ENCODE measurements at regions not wholly inside any gene's neighbourhood (a gene's known extent, or its start where the extent isn't known, plus 50 kb on each side); places are given as distances from the start of the nearest gene placed in this dataset.

- H3K4me2 ChIP-seq (ENCODE audit: insufficient read depth, low read length) = no peak overlapping the region
- no peak for TF ChIP-seq CTCF (IDR thresholded peaks at IDR 0.05; ENCODE audit: extremely low read depth, low read depth, low read length)
- no peak for DNase-seq (ENCODE audit: insufficient read length, low spot score, missing footprints)
Observed at GRCh38 chr5:93191035-93191817, 389.8 kb downstream of the NR2F1-AS1 start.

GRCh38 chr5:93189707-93190120, 391.3 kb downstream of the NR2F1-AS1 start:
- H3K27ac ChIP-seq (ENCODE audit: low read depth, low read length) = peak overlapping the region; percentile 65
- H3K79me2 ChIP-seq (ENCODE audit: insufficient read depth, low read length) = no peaks in the 10 kb centered on the region
- peak; percentile 90 for DNase-seq (ENCODE audit: insufficient read length, low spot score, missing footprints)
- H4K20me1 ChIP-seq (ENCODE audit: insufficient read depth, low read length) = no peaks in the 10 kb centered on the region
- no peaks in the 10 kb centered on the region for H3K9me3 ChIP-seq (ENCODE audit: low read depth, low read length)
- TF ChIP-seq CTCF (IDR thresholded peaks at IDR 0.05; ENCODE audit: extremely low read depth, low read depth, low read length) = no peak
- no peaks in the 10 kb centered on the region for H3K27me3 ChIP-seq (ENCODE audit: insufficient read depth, low read length)
- no peaks in the 10 kb centered on the region for H3K36me3 ChIP-seq (ENCODE audit: insufficient read depth, low read length)
- peaks cover 51% of the 10 kb centered on the region for H3K4me1 ChIP-seq (ENCODE audit: insufficient read depth, low read length)
- H3K4me2 ChIP-seq (ENCODE audit: insufficient read depth, low read length) = peak overlapping the region; percentile 31
- H3K4me3 ChIP-seq (ENCODE audit: insufficient read depth, low read length) = no peak overlapping the region
- no peak overlapping the region for H2AFZ ChIP-seq (ENCODE audit: low read length)

More at GRCh38 chr5:93191035-93191817, 389.8 kb downstream of the NR2F1-AS1 start:
- H2AFZ ChIP-seq (ENCODE audit: low read length) = no peak overlapping the region
- no peaks in the 10 kb centered on the region for H3K36me3 ChIP-seq (ENCODE audit: insufficient read depth, low read length)
- H3K27ac ChIP-seq (ENCODE audit: low read depth, low read length) = no peak overlapping the region
- no peaks in the 10 kb centered on the region for H3K79me2 ChIP-seq (ENCODE audit: insufficient read depth, low read length)
- H3K4me3 ChIP-seq (ENCODE audit: insufficient read depth, low read length) = no peak overlapping the region
- no peaks in the 10 kb centered on the region for H3K27me3 ChIP-seq (ENCODE audit: insufficient read depth, low read length)
- H3K9me3 ChIP-seq (ENCODE audit: low read depth, low read length) = no peaks in the 10 kb centered on the region
- H3K4me1 ChIP-seq (ENCODE audit: insufficient read depth, low read length) = peaks cover 44% of the 10 kb centered on the region
- no peaks in the 10 kb centered on the region for H4K20me1 ChIP-seq (ENCODE audit: insufficient read depth, low read length)

GRCh38 chr5:93188876-93189485, 392.0 kb downstream of the NR2F1-AS1 start:
- Histone ChIP-seq H3K9me3 (ENCODE audit: low read depth, low read length) (no peaks in the 10 kb centered on the region), H3K4me1 (ENCODE audit: insufficient read depth, low read length) (peaks cover 51% of the 10 kb centered on the region), H3K4me3 (ENCODE audit: insufficient read depth, low read length) (no peak overlapping the region), H3K79me2 (ENCODE audit: insufficient read depth, low read length) (no peaks in the 10 kb centered on the region), H2AFZ (ENCODE audit: low read length) (no peak overlapping the region), H3K4me2 (ENCODE audit: insufficient read depth, low read length) (peak overlapping the region; percentile 31), H3K36me3 (ENCODE audit: insufficient read depth, low read length) (no peaks in the 10 kb centered on the region), H3K27me3 (ENCODE audit: insufficient read depth, low read length) (no peaks in the 10 kb centered on the region), H4K20me1 (ENCODE audit: insufficient read depth, low read length) (no peaks in the 10 kb centered on the region), H3K27ac (ENCODE audit: low read depth, low read length) (peak overlapping the region; percentile 65)
- TF ChIP-seq CTCF (IDR thresholded peaks at IDR 0.05; ENCODE audit: extremely low read depth, low read depth, low read length) = no peak
- DNase-seq (ENCODE audit: insufficient read length, low spot score, missing footprints) = no peak

GRCh38 chr5:93186076-93186682, 394.8 kb downstream of the NR2F1-AS1 start:
- H3K27ac ChIP-seq (ENCODE audit: low read depth, low read length) = peak overlapping the region; percentile 79
- H3K4me2 ChIP-seq (ENCODE audit: insufficient read depth, low read length) = peak overlapping the region; percentile 43
- TF ChIP-seq CTCF (IDR thresholded peaks at IDR 0.05; ENCODE audit: extremely low read depth, low read depth, low read length) = no peak
- no peaks in the 10 kb centered on the region for H3K27me3 ChIP-seq (ENCODE audit: insufficient read depth, low read length)
- H3K4me3 ChIP-seq (ENCODE audit: insufficient read depth, low read length) = no peak overlapping the region
- peaks cover 32% of the 10 kb centered on the region for H3K4me1 ChIP-seq (ENCODE audit: insufficient read depth, low read length)
- no peaks in the 10 kb centered on the region for H4K20me1 ChIP-seq (ENCODE audit: insufficient read depth, low read length)
- peak; percentile 58 for DNase-seq (ENCODE audit: insufficient read length, low spot score, missing footprints)
- no peaks in the 10 kb centered on the region for H3K36me3 ChIP-seq (ENCODE audit: insufficient read depth, low read length)
- H2AFZ ChIP-seq (ENCODE audit: low read length) = peak overlapping the region; percentile 36
- no peaks in the 10 kb centered on the region for H3K9me3 ChIP-seq (ENCODE audit: low read depth, low read length)
- H3K79me2 ChIP-seq (ENCODE audit: insufficient read depth, low read length) = no peaks in the 10 kb centered on the region
